NCI-H226 (cell line): ENCODE measurements at regions not wholly inside any gene's neighbourhood (a gene's known extent, or its start where the extent isn't known, plus 50 kb on each side); places are given as distances from the start of the nearest gene placed in this dataset.

Experiments
- DNase-seq: peaks from one replicate; pipeline ENCODE4 v3.0.0-alpha.2; 2015

DNA sequence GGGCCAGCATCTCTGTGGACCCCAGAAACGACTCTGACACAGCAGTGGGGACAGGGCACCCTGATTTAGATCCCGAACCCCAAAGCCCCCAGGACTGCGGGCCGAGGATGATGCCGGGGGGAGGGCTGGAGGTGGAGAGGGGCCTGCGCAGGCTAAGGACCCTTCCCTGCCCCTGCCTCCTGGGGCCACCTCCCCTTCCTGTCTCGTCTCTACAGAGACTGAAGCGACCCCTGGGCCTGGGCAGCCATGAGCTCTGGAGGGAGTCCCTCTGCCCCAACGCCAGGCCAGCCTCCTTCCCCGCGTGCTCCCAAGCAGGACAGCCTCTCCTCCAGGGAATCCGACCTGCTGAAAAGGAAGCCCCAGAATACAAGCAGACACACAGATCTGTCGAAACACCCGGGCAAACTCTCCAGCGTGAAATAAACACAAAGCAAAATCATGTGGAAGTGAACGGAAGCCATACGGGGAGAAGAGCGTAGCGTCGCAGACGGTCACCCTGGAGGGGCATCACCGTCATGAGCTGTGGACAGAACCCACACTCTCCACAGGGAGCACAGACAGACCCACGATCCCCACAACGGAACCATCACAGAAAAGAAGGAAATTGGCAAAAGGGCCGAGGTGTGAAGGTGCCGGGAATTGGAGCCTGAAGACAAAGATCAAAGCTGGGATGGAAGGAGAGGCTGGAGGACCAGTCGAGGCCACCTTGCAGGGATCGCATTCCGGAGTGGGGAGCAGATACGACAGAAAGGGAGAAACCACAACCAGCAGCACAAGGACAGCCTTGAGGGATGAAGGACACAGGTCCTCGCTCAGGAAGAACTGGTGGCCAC lies 51.0 kb upstream of the CTDP1 start:
- no peak for DNase-seq

DNA sequence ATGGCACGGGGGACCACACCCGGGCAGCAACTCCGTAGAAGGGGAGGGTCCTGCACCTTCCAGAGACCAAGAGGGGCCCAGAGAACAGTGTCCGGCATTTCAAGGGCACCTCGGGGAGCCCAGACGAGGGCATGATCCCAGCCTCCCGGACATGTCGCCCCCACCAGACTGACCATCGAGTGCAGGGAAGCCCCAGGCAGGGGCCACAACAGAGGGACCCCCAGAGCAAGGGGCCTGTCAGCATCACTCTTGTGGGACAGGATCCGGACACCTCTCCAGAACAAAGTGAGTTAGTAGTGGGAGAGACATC lies 50.4 kb upstream of the CTDP1 start:
- DNase-seq = no peak

DNA sequence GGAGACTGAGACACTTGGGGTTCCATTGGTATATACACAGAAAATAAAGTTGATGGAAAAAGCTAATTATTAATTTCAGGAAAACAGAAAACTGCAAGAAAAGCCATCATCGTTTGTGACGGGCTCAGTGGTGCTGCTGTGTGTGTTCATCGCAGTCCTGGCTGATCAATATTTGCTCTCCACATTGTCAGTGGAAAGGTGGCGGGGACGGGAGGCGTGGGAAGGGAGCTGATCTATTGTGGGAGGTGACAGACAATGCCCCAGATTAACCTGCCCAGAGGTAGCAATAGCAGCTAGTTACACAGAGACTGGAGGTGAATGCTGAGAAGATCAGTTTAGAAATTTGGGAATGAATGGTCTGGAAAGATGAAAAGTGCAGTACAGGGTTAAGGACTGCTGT lies 50.0 kb upstream of the CTDP1 start:
- no peak for DNase-seq
